Heart left ventricle (tissue), 13 donors: ENCODE measurements at regions not wholly inside any gene's neighbourhood (a gene's known extent, or its start where the extent isn't known, plus 50 kb on each side); places are given as distances from the start of the nearest gene placed in this dataset.

Experiments
- CTCF ChIP-seq, 12 donors: fragments of 200-600 bp; sonication (generic) in 4 of 12; IDR thresholded peaks; one replicate each; pipeline versions ENCODE4 v1.5.0 to v1.8.0; 2018 to 2022; ENCODE audit warnings: antibody characterized with exemption in 12 of 12, mild to moderate bottlenecking in 5 of 12
- POLR2A ChIP-seq, 2 donors: fragments of 450-650 bp; IDR thresholded peaks; one replicate each; pipeline ENCODE4 v1.6.1; 2017; ENCODE audit warnings: antibody characterized with exemption in 2 of 2, mild to moderate bottlenecking in 2 of 2, moderate library complexity in 2 of 2
- donor health status: ischemic (EF 13 %, LVEDD 7.1; RV severe dilation, severe dysfunction).
- donor health status: DM: no; HTN: yes; CAD: no.
- donor health status: DM: no; HTN: no; CAD: no.
- donor health status: ischemic (EF 25% LVEDD 6.9; RV normal size, moderate dysfunction).
- donor health status: ischemic (EF 25% LVEDD 5.7; RV mildly dilated, moderate dysfunction).
- donor health status: ischemic (EF 35%, LVEDD 5.7; RV mildly dilated, moderate dysfunction).
- donor health status: nonischemic (EF 11% LVEDD 7.7; RV severe dilation, severe dysfunction).
- donor health status: DM: yes; HTN: yes; CAD: no.
- donor health status: PGD.
- donor health status: ischemic (EF 29% LVEDD 5.4; RV normal size, mild dysfunction).
- donor health status: nonischemic (EF 23%, LVEDD 6.1; RV moderate dilation, normal function).

GRCh38 chr3:191070762-191071403 lies 128.2 kb upstream of the OSTN start:
- TF ChIP-seq CTCF (IDR thresholded peaks at IDR 0.05) (no peak), POLR2A (IDR thresholded peaks at IDR 0.05) (no peak)
